ENCODE measurements at regions not wholly inside any gene's neighbourhood (a gene's known extent, or its start where the extent isn't known, plus 50 kb on each side); places are given as distances from the start of the nearest gene placed in this dataset.

DNA sequence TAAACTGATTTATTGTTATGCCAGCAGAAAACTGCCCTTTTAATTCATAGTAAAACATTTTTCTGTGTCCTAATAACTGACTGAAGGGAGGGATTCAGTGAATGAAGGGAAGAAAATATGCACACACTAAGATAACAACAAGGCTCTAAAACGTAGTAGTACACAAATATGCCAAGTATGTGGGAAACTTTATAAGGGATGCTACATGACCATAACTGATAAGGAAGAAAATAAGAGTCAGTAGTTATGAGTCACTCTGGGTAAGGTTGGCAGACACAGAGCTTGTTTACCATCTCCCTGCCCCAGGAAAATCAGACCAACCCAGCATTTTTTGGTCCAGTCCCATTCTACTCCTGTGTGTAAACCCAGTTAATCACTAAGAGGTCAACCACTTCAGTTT is 124.2 kb downstream of the RPRM start:
- no peaks in the 10 kb centered on the region for H3K9me3 Mint-ChIP-seq
- no peak overlapping the region for H3K27ac Mint-ChIP-seq
- DNase-seq (ENCODE audit: extremely low spot score, unreplicated experiment) = no peak

DNA sequence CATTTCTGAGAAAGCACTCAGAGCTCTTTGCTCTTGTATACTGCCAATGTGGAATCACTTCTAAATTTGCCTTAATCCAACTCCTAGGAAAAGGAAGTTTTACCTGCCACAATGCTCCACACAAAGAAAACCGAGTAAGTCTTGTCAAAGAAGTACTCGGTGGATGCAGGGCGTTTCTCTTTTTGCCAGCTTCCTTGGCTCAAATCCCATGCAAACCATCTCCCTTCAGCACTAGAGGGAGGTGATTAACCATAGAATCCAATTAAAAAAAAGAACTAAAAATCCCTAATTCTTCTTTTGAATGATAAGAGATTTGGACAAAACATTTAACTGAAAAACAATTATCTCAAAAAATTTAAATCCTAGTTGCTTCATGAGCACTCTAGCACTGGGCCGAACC is 129.0 kb downstream of the RPRM start:
- Mint-ChIP-seq H3K4me3 (no peak overlapping the region), H3K27ac (no peak overlapping the region), H3K9me3 (no peaks in the 10 kb centered on the region), H3K4me1 (ENCODE audit: unreplicated experiment) (no peaks in the 10 kb centered on the region), H3K27me3 (no peaks in the 10 kb centered on the region), H3K36me3 (no peaks in the 10 kb centered on the region)
- TF ChIP-seq, protein P1, sequence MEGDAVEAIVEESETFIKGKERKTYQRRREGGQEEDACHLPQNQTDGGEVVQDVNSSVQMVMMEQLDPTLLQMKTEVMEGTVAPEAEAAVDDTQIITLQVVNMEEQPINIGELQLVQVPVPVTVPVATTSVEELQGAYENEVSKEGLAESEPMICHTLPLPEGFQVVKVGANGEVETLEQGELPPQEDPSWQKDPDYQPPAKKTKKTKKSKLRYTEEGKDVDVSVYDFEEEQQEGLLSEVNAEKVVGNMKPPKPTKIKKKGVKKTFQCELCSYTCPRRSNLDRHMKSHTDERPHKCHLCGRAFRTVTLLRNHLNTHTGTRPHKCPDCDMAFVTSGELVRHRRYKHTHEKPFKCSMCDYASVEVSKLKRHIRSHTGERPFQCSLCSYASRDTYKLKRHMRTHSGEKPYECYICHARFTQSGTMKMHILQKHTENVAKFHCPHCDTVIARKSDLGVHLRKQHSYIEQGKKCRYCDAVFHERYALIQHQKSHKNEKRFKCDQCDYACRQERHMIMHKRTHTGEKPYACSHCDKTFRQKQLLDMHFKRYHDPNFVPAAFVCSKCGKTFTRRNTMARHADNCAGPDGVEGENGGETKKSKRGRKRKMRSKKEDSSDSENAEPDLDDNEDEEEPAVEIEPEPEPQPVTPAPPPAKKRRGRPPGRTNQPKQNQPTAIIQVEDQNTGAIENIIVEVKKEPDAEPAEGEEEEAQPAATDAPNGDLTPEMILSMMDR (conservative IDR thresholded peaks at IDR 0.05) = no peak
- no peak for DNase-seq (ENCODE audit: extremely low spot score, unreplicated experiment)

More for the DNA sequence above, 124.2 kb downstream of the RPRM start:
- H3K27me3 Mint-ChIP-seq = no peaks in the 10 kb centered on the region
- H3K4me1 Mint-ChIP-seq (ENCODE audit: unreplicated experiment) = no peaks in the 10 kb centered on the region
- H3K36me3 Mint-ChIP-seq = no peaks in the 10 kb centered on the region
- TF ChIP-seq, protein P1 (conservative IDR thresholded peaks at IDR 0.05) = no peak
- H3K4me3 Mint-ChIP-seq = no peak overlapping the region

DNA sequence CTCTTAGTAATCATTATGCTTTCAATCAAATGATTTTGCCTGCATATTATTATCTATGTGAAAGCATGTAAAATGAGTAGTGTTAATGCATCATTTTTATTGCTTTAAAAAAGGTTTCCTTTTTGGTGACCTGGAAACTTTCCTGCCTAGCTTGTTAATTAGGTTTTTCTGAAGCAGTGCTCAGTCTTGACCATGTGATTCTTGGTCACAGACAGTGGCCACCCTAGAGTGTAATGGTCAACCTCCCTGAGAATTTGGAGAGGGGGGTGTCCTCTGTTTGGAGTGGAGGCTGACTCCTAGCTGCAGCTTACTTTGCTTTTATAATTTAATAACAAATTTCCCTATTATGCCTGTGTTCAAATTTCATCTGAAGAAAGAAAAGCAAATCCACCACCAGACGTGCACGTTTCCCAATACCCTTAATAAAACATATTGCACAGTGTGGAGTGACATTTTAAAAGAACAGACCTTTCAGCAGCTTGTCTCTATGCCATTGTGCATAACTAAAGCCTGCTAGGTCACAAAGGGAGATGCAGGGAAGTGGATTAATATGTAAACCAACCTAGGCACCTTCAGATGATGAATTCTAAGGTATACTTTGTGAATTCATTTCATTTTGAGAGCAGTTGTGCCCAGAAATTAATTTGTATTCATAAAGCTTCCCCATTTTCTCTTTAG is 130.6 kb downstream of the RPRM start:
- TF ChIP-seq, protein P1 (conservative IDR thresholded peaks at IDR 0.05) = no peak
- Mint-ChIP-seq H3K27me3 (no peaks in the 10 kb centered on the region), H3K4me1 (ENCODE audit: unreplicated experiment) (no peaks in the 10 kb centered on the region), H3K36me3 (no peaks in the 10 kb centered on the region), H3K9me3 (no peaks in the 10 kb centered on the region), H3K4me3 (no peak overlapping the region), H3K27ac (no peak overlapping the region)
- no peak for DNase-seq (ENCODE audit: extremely low spot score, unreplicated experiment)

DNA sequence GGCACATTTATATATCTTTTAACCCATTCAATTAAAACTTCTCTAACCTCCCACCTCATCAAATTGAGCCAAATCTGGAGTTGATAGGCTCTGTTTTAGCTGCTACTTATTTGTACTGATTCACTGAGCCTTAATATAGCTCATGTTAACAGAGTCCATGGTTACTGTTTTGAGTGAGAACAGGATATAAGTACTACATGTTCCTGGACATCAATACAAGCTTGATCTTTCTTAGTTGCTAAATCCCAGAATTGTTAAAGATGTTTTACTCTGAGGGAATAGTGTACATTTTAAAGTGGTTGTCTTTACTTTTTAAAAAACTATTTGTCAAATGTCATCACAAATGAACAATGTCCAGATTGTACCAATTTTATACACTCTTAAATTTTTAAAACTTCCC is 157.7 kb downstream of the RPRM start:
- Mint-ChIP-seq H3K4me1 (ENCODE audit: unreplicated experiment) (no peaks in the 10 kb centered on the region), H3K9me3 (no peaks in the 10 kb centered on the region), H3K27me3 (no peaks in the 10 kb centered on the region), H3K27ac (no peak overlapping the region), H3K36me3 (no peaks in the 10 kb centered on the region), H3K4me3 (no peak overlapping the region)
- no peak for DNase-seq (ENCODE audit: extremely low spot score, unreplicated experiment)
- TF ChIP-seq, protein P1 (conservative IDR thresholded peaks at IDR 0.05) = no peak

DNA sequence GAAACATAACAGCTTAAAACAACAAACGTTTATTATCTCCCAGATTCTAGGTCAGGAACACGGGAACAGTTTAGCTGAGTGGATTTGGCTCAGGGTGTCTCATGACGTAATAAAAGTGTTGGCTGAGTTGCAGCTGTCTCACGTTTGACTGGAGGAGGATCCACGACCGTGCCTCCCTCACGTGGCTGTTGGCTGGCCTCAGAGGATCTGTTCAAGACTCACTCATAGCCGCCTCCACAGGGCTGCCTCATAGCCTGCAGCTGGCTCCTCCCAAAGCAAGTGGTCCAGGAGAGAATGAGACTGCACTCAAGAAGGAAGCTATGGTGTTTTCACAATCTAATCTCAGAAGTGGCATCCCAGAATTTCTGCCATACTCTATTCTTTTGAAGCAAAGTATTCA is 167.1 kb downstream of the RPRM start:
- H3K36me3 Mint-ChIP-seq = no peaks in the 10 kb centered on the region
- no peaks in the 10 kb centered on the region for H3K27me3 Mint-ChIP-seq
- no peak overlapping the region for H3K27ac Mint-ChIP-seq
- TF ChIP-seq, protein P1 (conservative IDR thresholded peaks at IDR 0.05) = no peak
- H3K9me3 Mint-ChIP-seq = no peaks in the 10 kb centered on the region
- no peak overlapping the region for H3K4me3 Mint-ChIP-seq
- no peaks in the 10 kb centered on the region for H3K4me1 Mint-ChIP-seq (ENCODE audit: unreplicated experiment)
- DNase-seq (ENCODE audit: extremely low spot score, unreplicated experiment) = no peak

DNA sequence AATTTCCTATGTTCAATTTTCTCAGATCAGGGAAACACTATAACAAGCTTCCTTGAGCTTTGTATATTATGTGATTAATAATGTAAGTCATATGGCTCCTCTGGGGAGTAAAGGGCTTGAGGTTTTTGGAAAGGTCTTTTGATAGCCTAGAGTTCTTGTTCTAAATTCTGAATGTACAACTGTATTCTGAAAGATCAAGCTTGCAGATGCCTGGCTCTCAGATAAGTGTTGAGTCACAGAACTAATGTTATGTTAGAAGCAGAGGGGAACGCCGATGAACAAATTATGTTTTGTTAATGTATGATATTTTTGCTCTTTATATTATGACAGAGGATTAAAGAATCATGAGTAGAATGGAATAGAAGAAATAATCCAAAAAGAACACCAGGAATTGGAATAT is 170.1 kb downstream of the RPRM start:
- Mint-ChIP-seq H3K36me3 (no peaks in the 10 kb centered on the region), H3K27me3 (no peaks in the 10 kb centered on the region), H3K27ac (no peak overlapping the region), H3K4me1 (ENCODE audit: unreplicated experiment) (no peaks in the 10 kb centered on the region), H3K9me3 (no peaks in the 10 kb centered on the region), H3K4me3 (no peak overlapping the region)
- no peak for DNase-seq (ENCODE audit: extremely low spot score, unreplicated experiment)
- TF ChIP-seq, protein P1 (conservative IDR thresholded peaks at IDR 0.05) = no peak

Measured in type B pancreatic cell (in vitro differentiated cells).